ENCODE measurements at regions not wholly inside any gene's neighbourhood (a gene's known extent, or its start where the extent isn't known, plus 50 kb on each side); places are given as distances from the start of the nearest gene placed in this dataset.

- Histone ChIP-seq H3K27ac (ENCODE audit: low read length) (peak overlapping the region; percentile 97), H2AFZ (ENCODE audit: low read length) (peak overlapping the region; percentile 4; the same call in 1 of the 2 replicates)
Observed at GRCh38 chr7:81627536-81628287, 142.1 kb downstream of the HGF start.

GRCh38 chr7:81626008-81626407 lies 143.8 kb downstream of the HGF start:
- Histone ChIP-seq H3K4me1 (ENCODE audit: insufficient read depth, low read length) (peaks cover 32% of the 10 kb centered on the region), H3K79me2 (ENCODE audit: low read length) (no peaks in the 10 kb centered on the region), H3F3A (ENCODE audit: low read length, unreplicated experiment) (no peaks in the 10 kb centered on the region), H3K9me3 (ENCODE audit: low read length) (no peaks in the 10 kb centered on the region), H2AFZ (ENCODE audit: low read length) (no peak overlapping the region), H3K4me3 (ENCODE audit: low read length) (no peak overlapping the region), H3K4me2 (ENCODE audit: low read length) (no peak overlapping the region), H4K20me1 (ENCODE audit: low read length) (no peaks in the 10 kb centered on the region), H3K36me3 (ENCODE audit: low read depth, low read length) (no peaks in the 10 kb centered on the region), H3K27me3 (ENCODE audit: low read length) (no peaks in the 10 kb centered on the region), H3K9ac (ENCODE audit: low read length) (no peak overlapping the region), H3K27ac (ENCODE audit: low read length) (peak overlapping the region; percentile 6; the same call in 1 of the 2 replicates), H3K9me2 (replicated peaks; ENCODE audit: low read length) (no peaks in the 10 kb centered on the region)
- ChIA-PET POLR2A (ENCODE audit: unreplicated experiment) (no interaction called here), CTCF (no interaction called here)
- TF ChIP-seq EZH2phosphoT487 (IDR thresholded peaks at IDR 0.05; ENCODE audit: borderline replicate concordance, low read length): no peak
- TF ChIP-seq, protein P1, sequence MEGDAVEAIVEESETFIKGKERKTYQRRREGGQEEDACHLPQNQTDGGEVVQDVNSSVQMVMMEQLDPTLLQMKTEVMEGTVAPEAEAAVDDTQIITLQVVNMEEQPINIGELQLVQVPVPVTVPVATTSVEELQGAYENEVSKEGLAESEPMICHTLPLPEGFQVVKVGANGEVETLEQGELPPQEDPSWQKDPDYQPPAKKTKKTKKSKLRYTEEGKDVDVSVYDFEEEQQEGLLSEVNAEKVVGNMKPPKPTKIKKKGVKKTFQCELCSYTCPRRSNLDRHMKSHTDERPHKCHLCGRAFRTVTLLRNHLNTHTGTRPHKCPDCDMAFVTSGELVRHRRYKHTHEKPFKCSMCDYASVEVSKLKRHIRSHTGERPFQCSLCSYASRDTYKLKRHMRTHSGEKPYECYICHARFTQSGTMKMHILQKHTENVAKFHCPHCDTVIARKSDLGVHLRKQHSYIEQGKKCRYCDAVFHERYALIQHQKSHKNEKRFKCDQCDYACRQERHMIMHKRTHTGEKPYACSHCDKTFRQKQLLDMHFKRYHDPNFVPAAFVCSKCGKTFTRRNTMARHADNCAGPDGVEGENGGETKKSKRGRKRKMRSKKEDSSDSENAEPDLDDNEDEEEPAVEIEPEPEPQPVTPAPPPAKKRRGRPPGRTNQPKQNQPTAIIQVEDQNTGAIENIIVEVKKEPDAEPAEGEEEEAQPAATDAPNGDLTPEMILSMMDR (conservative IDR thresholded peaks at IDR 0.05; ENCODE audit: low read depth, low read length): no peak
- TF ChIP-seq EZH2 (IDR thresholded peaks at IDR 0.05; ENCODE audit: low read length, unreplicated experiment): no peak
- no peak for ATAC-seq
- BruUV-seq (replicated peaks): no TSS peak
- DNase-seq: no peak
- intact Hi-C loops (cut with micrococcal nuclease): no loop called here

More at GRCh38 chr7:81627536-81628287, 142.1 kb downstream of the HGF start:
- DNase-seq: peak; percentile 74
- H3F3A ChIP-seq (ENCODE audit: low read length, unreplicated experiment): no peaks in the 10 kb centered on the region
- H3K36me3 ChIP-seq (ENCODE audit: low read depth, low read length): no peaks in the 10 kb centered on the region
- BruUV-seq (replicated peaks): no TSS peak
- peak; percentile 99 for ATAC-seq
- ChIA-PET POLR2A (ENCODE audit: unreplicated experiment) (no interaction called here), CTCF (no interaction called here)
- TF ChIP-seq EZH2phosphoT487 (IDR thresholded peaks at IDR 0.05; ENCODE audit: borderline replicate concordance, low read length): no peak
- TF ChIP-seq, protein P1 (conservative IDR thresholded peaks at IDR 0.05; ENCODE audit: low read depth, low read length): no peak
- no peak for TF ChIP-seq EZH2 (IDR thresholded peaks at IDR 0.05; ENCODE audit: low read length, unreplicated experiment)
- H3K4me2 ChIP-seq (ENCODE audit: low read length): peak overlapping the region; percentile 67
- no peaks in the 10 kb centered on the region for H3K9me3 ChIP-seq (ENCODE audit: low read length)
- no peaks in the 10 kb centered on the region for H3K27me3 ChIP-seq (ENCODE audit: low read length)
- no peaks in the 10 kb centered on the region for H3K9me2 ChIP-seq (replicated peaks; ENCODE audit: low read length)
- no peaks in the 10 kb centered on the region for H4K20me1 ChIP-seq (ENCODE audit: low read length)
- H3K79me2 ChIP-seq (ENCODE audit: low read length): no peaks in the 10 kb centered on the region
- intact Hi-C loops (cut with micrococcal nuclease): no loop called here
- peaks cover 32% of the 10 kb centered on the region for H3K4me1 ChIP-seq (ENCODE audit: insufficient read depth, low read length)
- peak overlapping the region; percentile 80 for H3K9ac ChIP-seq (ENCODE audit: low read length)
- peak overlapping the region; percentile 45 for H3K4me3 ChIP-seq (ENCODE audit: low read length)
